Spleen (tissue), 11 donors: ENCODE measurements at regions not wholly inside any gene's neighbourhood (a gene's known extent, or its start where the extent isn't known, plus 50 kb on each side); places are given as distances from the start of the nearest gene placed in this dataset.
A peak's percentile ranks its signal among the peaks of the same experiment; 100 is the strongest.

ENCODE experiments used
- DNase-seq: peaks from one replicate; pipeline ENCODE4 v3.0.0-alpha.2; 2020
- H3K27ac ChIP-seq, 8 donors: fragments of 200-600 bp; sonication (generic) in 7 of 8; 1 replicate in 4 of 8; 2 replicates in 4 of 8; pipeline versions ENCODE4 v1.5.0 to v1.8.0; 2016 to 2021; ENCODE audit warnings: inconsistent platforms in 4 of 8, mild to moderate bottlenecking in 4 of 8, moderate library complexity in 1 of 8
- H3K27me3 ChIP-seq, 7 donors: fragments of 200-600 bp; sonication (generic) in 6 of 7; replicated peaks in 1 of 7; 1 replicate in 4 of 7; 2 replicates in 3 of 7; pipeline versions ENCODE4 v1.5.0 to v1.8.0; 2016 to 2021; ENCODE audit warnings: inconsistent platforms in 3 of 7, mild to moderate bottlenecking in 1 of 7
- H3K36me3 ChIP-seq, 6 donors: fragments of 200-600 bp; sonication (generic) in 5 of 6; 1 replicate in 4 of 6; 2 replicates in 2 of 6; pipeline versions ENCODE4 v1.5.0 to v1.8.0; 2016 to 2021; ENCODE audit warnings: inconsistent platforms in 2 of 6
- H3K4me1 ChIP-seq, 6 donors: fragments of 200-600 bp; sonication (generic) in 5 of 6; 1 replicate in 3 of 6; 2 replicates in 3 of 6; pipeline versions ENCODE4 v1.5.0 to v1.8.0; 2016 to 2021; ENCODE audit warnings: inconsistent platforms in 3 of 6
- H3K4me3 ChIP-seq, 8 donors: fragments of 200-600 bp; sonication (generic) in 7 of 8; 1 replicate in 4 of 8; 2 replicates in 4 of 8; pipeline versions ENCODE4 v1.5.0 to v1.8.0; 2016 to 2021; ENCODE audit warnings: inconsistent platforms in 4 of 8, mild to moderate bottlenecking in 4 of 8, moderate library complexity in 2 of 8
- H3K9me3 ChIP-seq, 8 donors: fragments of 200-600 bp; sonication (generic) in 7 of 8; 1 replicate in 4 of 8; 2 replicates in 4 of 8; pipeline versions ENCODE4 v1.5.0 to v1.8.0; 2016 to 2021; ENCODE audit warnings: inconsistent platforms in 4 of 8
- POLR2A ChIP-seq, 3 donors: fragments of 450-650 bp; IDR thresholded peaks; one replicate each; pipeline ENCODE4 v1.5.1; 2017; ENCODE audit warnings: antibody characterized with exemption in 3 of 3, mild to moderate bottlenecking in 1 of 3
- POLR2AphosphoS5 ChIP-seq, 3 donors: sonication (generic); formaldehyde crosslinking; IDR thresholded peaks; one replicate each; pipeline ENCODE4 v1.5.1; 2017; ENCODE audit warnings: antibody characterized with exemption in 3 of 3
- WGBS, 5 donors: extraction: QIAGEN DNeasy Blood & Tissue Kit in 3 of 5; methylation state at CpG; one replicate each; pipeline versions ENCODE4 v1.1.5 to v1.1.7; 2013 to 2018; 5-methylcytosine and 5-hydroxymethylcytosine counted together
- intact Hi-C: fragments of 100-400 bp; cut with DNase I; formaldehyde crosslinking; loops from one replicate; pipeline ENCODE4 v1.15.0; 2023; ENCODE audit warnings: low total_unique reads
- TF ChIP-seq, protein P1 (sequence below), 11 experiments: fragments of 200-600 bp in 7 of 11; fragments of 450-650 bp in 4 of 11; sonication (generic) in 4 of 11; IDR thresholded peaks in 8 of 11; conservative IDR thresholded peaks in 3 of 11; 1 replicate in 7 of 11; 2 replicates in 4 of 11; pipeline versions ENCODE4 v1.4.0 to v1.8.0; 2016 to 2021; ENCODE audit warnings: antibody characterized with exemption in 11 of 11, inconsistent platforms in 4 of 11, mild to moderate bottlenecking in 1 of 11
- donor health status: healthy with polysubstance abuse.
- donor health status: DM: no; HTN: no; CAD: no; lungs with moderate emphysema.
- donor health status: DM: no; HTN: no; CAD: no.
- donor health status: Bipolar disorder and iron deficiency.
- donor health status: healthy.
- donor health status: DM: no; HTN: no; CAD: no.
- donor health status: DM: yes; HTN: yes; CAD: no.

- no peaks in the 10 kb centered on the region for H3K36me3 ChIP-seq
- no peaks in the 10 kb centered on the region for H3K9me3 ChIP-seq
- TF ChIP-seq POLR2AphosphoS5 (IDR thresholded peaks at IDR 0.05) (no peak), POLR2A (IDR thresholded peaks at IDR 0.05) (no peak)
- TF ChIP-seq, protein P1, sequence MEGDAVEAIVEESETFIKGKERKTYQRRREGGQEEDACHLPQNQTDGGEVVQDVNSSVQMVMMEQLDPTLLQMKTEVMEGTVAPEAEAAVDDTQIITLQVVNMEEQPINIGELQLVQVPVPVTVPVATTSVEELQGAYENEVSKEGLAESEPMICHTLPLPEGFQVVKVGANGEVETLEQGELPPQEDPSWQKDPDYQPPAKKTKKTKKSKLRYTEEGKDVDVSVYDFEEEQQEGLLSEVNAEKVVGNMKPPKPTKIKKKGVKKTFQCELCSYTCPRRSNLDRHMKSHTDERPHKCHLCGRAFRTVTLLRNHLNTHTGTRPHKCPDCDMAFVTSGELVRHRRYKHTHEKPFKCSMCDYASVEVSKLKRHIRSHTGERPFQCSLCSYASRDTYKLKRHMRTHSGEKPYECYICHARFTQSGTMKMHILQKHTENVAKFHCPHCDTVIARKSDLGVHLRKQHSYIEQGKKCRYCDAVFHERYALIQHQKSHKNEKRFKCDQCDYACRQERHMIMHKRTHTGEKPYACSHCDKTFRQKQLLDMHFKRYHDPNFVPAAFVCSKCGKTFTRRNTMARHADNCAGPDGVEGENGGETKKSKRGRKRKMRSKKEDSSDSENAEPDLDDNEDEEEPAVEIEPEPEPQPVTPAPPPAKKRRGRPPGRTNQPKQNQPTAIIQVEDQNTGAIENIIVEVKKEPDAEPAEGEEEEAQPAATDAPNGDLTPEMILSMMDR (IDR thresholded peaks at IDR 0.05 in 8 of 11, conservative IDR thresholded peaks at IDR 0.05 in 3 of 11), result no peak
- no peak for DNase-seq
- no peak overlapping the region for H3K27ac ChIP-seq
- intact Hi-C loops, result no loop called here
- H3K4me3 ChIP-seq, result no peak overlapping the region
- 83 to 98% (median 92%) methylated on average over 1 of the region's 1 CpG for WGBS, 5 donors
- H3K4me1 ChIP-seq, result no peaks in the 10 kb centered on the region
- H3K27me3 ChIP-seq, result no peaks in the 10 kb centered on the region
These were observed 906.9 kb downstream of the ADGRL2 start for GRCh38 chr1:82707681-82708080.

DNA sequence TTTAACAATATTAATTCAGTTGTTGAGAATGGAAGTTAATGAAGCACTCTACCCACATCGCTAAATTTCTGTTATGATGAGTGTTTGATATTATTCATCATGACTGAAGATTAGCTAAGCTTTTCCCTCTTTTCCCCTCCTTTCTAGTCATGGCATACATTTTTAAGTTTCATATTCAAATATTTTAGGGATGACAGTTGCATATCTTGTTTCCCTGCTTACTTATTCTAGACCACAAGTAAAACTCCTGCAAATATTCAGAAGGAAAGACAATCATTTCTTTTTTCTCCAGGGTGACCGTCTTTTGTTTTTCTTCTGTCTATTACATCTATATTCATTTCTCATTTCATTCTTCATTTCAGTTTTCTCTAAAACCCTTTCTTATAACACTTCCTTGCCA lies 906.0 kb downstream of the ADGRL2 start:
- no peak for DNase-seq
- H3K4me3 ChIP-seq, result no peak overlapping the region
- no peaks in the 10 kb centered on the region for H3K9me3 ChIP-seq

GRCh38 chr1:82704966-82705365 lies 904.2 kb downstream of the ADGRL2 start:
- H3K27ac ChIP-seq, result peak overlapping the region in 6 of 8 donors; percentile 26 to 73 (median 50)
- no peak for DNase-seq
- peaks cover 0 to 3% (median 0%) of the 10 kb centered on the region in 8 donors for H3K9me3 ChIP-seq
- no peak overlapping the region for H3K4me3 ChIP-seq
- intact Hi-C loops, result no loop called here
- TF ChIP-seq, protein P1 (IDR thresholded peaks at IDR 0.05 in 8 of 11, conservative IDR thresholded peaks at IDR 0.05 in 3 of 11), result no peak
- no peak for TF ChIP-seq POLR2AphosphoS5 (IDR thresholded peaks at IDR 0.05)
- TF ChIP-seq POLR2A (IDR thresholded peaks at IDR 0.05), result no peak
- H3K4me1 ChIP-seq, result no peaks in the 10 kb centered on the region
- no peaks in the 10 kb centered on the region for H3K27me3 ChIP-seq
- no peaks in the 10 kb centered on the region for H3K36me3 ChIP-seq

More for the DNA sequence above, 906.0 kb downstream of the ADGRL2 start:
- 93 to 100% (median 95%) methylated on average over 2 of the region's 2 CpGs for WGBS, 5 donors
- H3K27ac ChIP-seq, result no peak overlapping the region
- intact Hi-C loops, result no loop called here
- no peak for TF ChIP-seq POLR2A (IDR thresholded peaks at IDR 0.05)
- no peak for TF ChIP-seq POLR2AphosphoS5 (IDR thresholded peaks at IDR 0.05)
- TF ChIP-seq, protein P1 (IDR thresholded peaks at IDR 0.05 in 8 of 11, conservative IDR thresholded peaks at IDR 0.05 in 3 of 11), result no peak
- no peaks in the 10 kb centered on the region for H3K27me3 ChIP-seq
- no peaks in the 10 kb centered on the region for H3K36me3 ChIP-seq
- no peaks in the 10 kb centered on the region for H3K4me1 ChIP-seq

DNA sequence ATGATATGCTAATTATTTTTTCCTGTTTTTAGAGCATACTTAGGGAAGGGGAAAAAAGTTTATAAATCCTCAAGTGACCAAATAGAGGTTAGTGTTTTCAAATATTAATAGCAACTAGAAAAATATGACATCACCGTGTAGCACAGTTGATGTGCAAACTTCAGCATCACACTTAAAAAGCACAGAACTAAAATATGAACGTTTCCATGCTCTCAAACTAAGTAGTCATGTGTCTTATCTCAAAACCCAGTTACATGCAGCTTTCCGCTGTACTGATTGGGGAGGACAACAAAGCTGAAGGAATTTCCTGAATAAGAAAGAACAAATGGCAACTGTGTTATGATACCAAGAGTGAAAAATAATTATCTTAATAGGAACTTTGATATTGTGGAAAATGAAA lies 903.7 kb downstream of the ADGRL2 start:
- no peak overlapping the region for H3K4me3 ChIP-seq
- DNase-seq, result no peak
- intact Hi-C loops, result no loop called here
- TF ChIP-seq POLR2A (IDR thresholded peaks at IDR 0.05), result no peak
- H3K36me3 ChIP-seq, result no peaks in the 10 kb centered on the region
- no peaks in the 10 kb centered on the region for H3K27me3 ChIP-seq
- WGBS, 5 donors, result 24 to 44% (median 31%) methylated on average over 3 of the region's 3 CpGs
- no peaks in the 10 kb centered on the region for H3K4me1 ChIP-seq
- H3K27ac ChIP-seq, result peak overlapping the region in 6 of 8 donors; percentile 26 to 73 (median 50)
- H3K9me3 ChIP-seq, result peaks cover 0 to 3% (median 0%) of the 10 kb centered on the region in 8 donors

DNA sequence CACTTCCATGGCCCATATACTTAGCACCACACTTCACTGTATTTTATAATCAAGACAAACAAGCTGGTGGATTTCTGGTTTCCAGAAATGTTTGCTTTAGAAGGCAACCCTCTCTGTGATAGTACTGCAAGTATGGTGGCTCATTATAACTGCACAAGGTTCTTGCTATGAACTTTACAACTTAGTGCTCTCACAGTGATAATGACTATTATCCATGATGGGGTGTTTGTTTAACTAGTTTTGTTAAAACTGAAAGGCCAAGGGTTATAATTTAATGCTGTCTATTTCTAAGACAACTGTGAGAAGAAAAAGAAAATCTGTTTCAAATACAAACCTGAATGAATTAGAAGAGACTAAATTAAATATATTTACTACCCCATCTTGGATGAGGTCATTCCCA lies 903.2 kb downstream of the ADGRL2 start:
- no peak for DNase-seq
- TF ChIP-seq POLR2AphosphoS5 (IDR thresholded peaks at IDR 0.05), result no peak

More for the DNA sequence above, 903.2 kb downstream of the ADGRL2 start:
- Histone ChIP-seq H3K27ac (peak overlapping the region in 1 of 8 donors; percentile 59), H3K4me1 (no peaks in the 10 kb centered on the region), H3K4me3 (no peak overlapping the region), H3K27me3 (no peaks in the 10 kb centered on the region), H3K9me3 (peaks cover 0 to 3% (median 0%) of the 10 kb centered on the region in 8 donors), H3K36me3 (no peaks in the 10 kb centered on the region)
- intact Hi-C loops, result no loop called here
